Fibroblast of lung (primary cell): ENCODE measurements at regions not wholly inside any gene's neighbourhood (a gene's known extent, or its start where the extent isn't known, plus 50 kb on each side); places are given as distances from the start of the nearest gene placed in this dataset.

Experiments
- DNase-seq, 2 donors: peaks; one replicate each; pipeline versions ENCODE4 v3.0.0 to v3.0.0-alpha.2; 2010; ENCODE audit warnings: low read depth in 2 of 2
- H2AFZ ChIP-seq: 2 replicates; pipeline ENCODE4 v1.5.1; 2012; ENCODE audit warnings: low read length, control low read depth, inconsistent platforms
- H3K27ac ChIP-seq: 2 replicates; pipeline ENCODE4 v1.5.1; 2011; ENCODE audit warnings: low read length, control low read depth; ENCODE audit not compliant: insufficient read depth
- H3K27me3 ChIP-seq: 2 replicates; pipeline ENCODE4 v1.5.1; 2011; ENCODE audit warnings: mild to moderate bottlenecking, low read length; ENCODE audit not compliant: control insufficient read depth, insufficient read depth
- H3K36me3 ChIP-seq: 2 replicates; pipeline ENCODE4 v1.5.1; 2011; ENCODE audit warnings: low read length; ENCODE audit not compliant: control insufficient read depth, insufficient read depth
- H3K4me1 ChIP-seq: 2 replicates; pipeline ENCODE4 v1.5.1; 2011; ENCODE audit warnings: low read length; ENCODE audit not compliant: control insufficient read depth, insufficient read depth; ENCODE audit errors: extremely low read depth
- H3K4me2 ChIP-seq: 2 replicates; pipeline ENCODE4 v1.5.1; 2011; ENCODE audit warnings: low read length, control low read depth; ENCODE audit not compliant: insufficient read depth; ENCODE audit errors: extremely low read depth
- H3K4me3 ChIP-seq, 4 experiments: fragments of 200-600 bp in 1 of 4; sonication (generic) in 1 of 4; replicated peaks in 1 of 4; 2 replicates each; pipeline ENCODE4 v1.5.1; 2011 to 2016; ENCODE audit warnings: low read length in 4 of 4, low read depth in 3 of 4, mild to moderate bottlenecking in 3 of 4, control low read depth in 2 of 4, inconsistent platforms in 1 of 4, mixed read lengths in 1 of 4; ENCODE audit not compliant: insufficient read depth in 1 of 4; ENCODE audit errors: control extremely low read depth in 1 of 4
- H3K79me2 ChIP-seq: 2 replicates; pipeline ENCODE4 v1.5.1; 2012; ENCODE audit warnings: mild to moderate bottlenecking, low read length, inconsistent platforms; ENCODE audit not compliant: control insufficient read depth, insufficient read depth
- H3K9ac ChIP-seq: 2 replicates; pipeline ENCODE4 v1.5.1; 2011; ENCODE audit warnings: mild to moderate bottlenecking, low read length, control low read depth; ENCODE audit not compliant: insufficient read depth
- H3K9me3 ChIP-seq: 2 replicates; pipeline ENCODE4 v1.5.1; 2012; ENCODE audit warnings: low read depth, low read length; ENCODE audit not compliant: control insufficient read depth, insufficient read depth
- H4K20me1 ChIP-seq: 2 replicates; pipeline ENCODE4 v1.5.1; 2011; ENCODE audit warnings: low read length; ENCODE audit not compliant: control insufficient read depth, insufficient read depth; ENCODE audit errors: extremely low read depth
- CTCF ChIP-seq, 2 donors: IDR thresholded peaks in 1 of 2; conservative IDR thresholded peaks in 1 of 2; 1 replicate in 1 of 2; 2 replicates in 1 of 2; pipeline ENCODE4 v1.5.1; 2011 to 2012; ENCODE audit warnings: low read length in 2 of 2, control low read depth in 1 of 2, inconsistent platforms in 1 of 2, low read depth in 1 of 2, mild to moderate bottlenecking in 1 of 2
- EZH2 ChIP-seq: IDR thresholded peaks from 2 replicates; pipeline ENCODE4 v1.5.1; 2012; ENCODE audit warnings: low read length, control low read depth, mild to moderate bottlenecking; ENCODE audit errors: missing control alignments

- H3K4me3 ChIP-seq, result no peak overlapping the region
Measured at GRCh38 chr9:119707228-119707845, 338.1 kb upstream of the BRINP1 start.

GRCh38 chr9:119701651-119702050, 332.4 kb upstream of the BRINP1 start:
- Histone ChIP-seq H3K4me1 (no peaks in the 10 kb centered on the region), H3K4me3 (no peak overlapping the region), H3K27ac (no peak overlapping the region), H4K20me1 (no peaks in the 10 kb centered on the region), H2AFZ (no peak overlapping the region), H3K4me2 (no peak overlapping the region), H3K9ac (no peak overlapping the region), H3K27me3 (no peaks in the 10 kb centered on the region), H3K79me2 (no peaks in the 10 kb centered on the region), H3K9me3 (no peaks in the 10 kb centered on the region), H3K36me3 (no peaks in the 10 kb centered on the region)
- DNase-seq, result no peak
- TF ChIP-seq CTCF (conservative IDR thresholded peaks at IDR 0.05 in 1 of 2, IDR thresholded peaks at IDR 0.05 in 1 of 2; ENCODE audit: low read depth in 1 of 2, low read length in 2 of 2) (no peak), EZH2 (no peak)

More at GRCh38 chr9:119707228-119707845, 338.1 kb upstream of the BRINP1 start:
- Histone ChIP-seq H3K4me2 (no peak overlapping the region), H3K36me3 (no peaks in the 10 kb centered on the region), H4K20me1 (no peaks in the 10 kb centered on the region), H3K27ac (no peak overlapping the region), H3K9me3 (no peaks in the 10 kb centered on the region), H3K9ac (no peak overlapping the region), H3K79me2 (no peaks in the 10 kb centered on the region), H3K4me1 (no peaks in the 10 kb centered on the region), H2AFZ (no peak overlapping the region), H3K27me3 (no peaks in the 10 kb centered on the region)
- TF ChIP-seq CTCF (conservative IDR thresholded peaks at IDR 0.05 in 1 of 2, IDR thresholded peaks at IDR 0.05 in 1 of 2; ENCODE audit: low read depth in 1 of 2, low read length in 2 of 2) (no peak), EZH2 (no peak)
- DNase-seq, result no peak

GRCh38 chr9:119698535-119698934, 329.3 kb upstream of the BRINP1 start:
- H4K20me1 ChIP-seq, result no peaks in the 10 kb centered on the region
- no peaks in the 10 kb centered on the region for H3K79me2 ChIP-seq
- H3K4me1 ChIP-seq, result no peaks in the 10 kb centered on the region
- H3K27me3 ChIP-seq, result no peaks in the 10 kb centered on the region
- TF ChIP-seq EZH2, result no peak
- no peak for TF ChIP-seq CTCF (conservative IDR thresholded peaks at IDR 0.05 in 1 of 2, IDR thresholded peaks at IDR 0.05 in 1 of 2; ENCODE audit: low read depth in 1 of 2, low read length in 2 of 2)
- DNase-seq, result no peak
- no peak overlapping the region for H3K27ac ChIP-seq
- H3K4me3 ChIP-seq, result no peak overlapping the region
- H3K4me2 ChIP-seq, result no peak overlapping the region
- H3K9ac ChIP-seq, result no peak overlapping the region
- no peaks in the 10 kb centered on the region for H3K36me3 ChIP-seq
- no peak overlapping the region for H2AFZ ChIP-seq
- no peaks in the 10 kb centered on the region for H3K9me3 ChIP-seq
